ENCODE measurements at regions not wholly inside any gene's neighbourhood (a gene's known extent, or its start where the extent isn't known, plus 50 kb on each side); places are given as distances from the start of the nearest gene placed in this dataset.

DNA sequence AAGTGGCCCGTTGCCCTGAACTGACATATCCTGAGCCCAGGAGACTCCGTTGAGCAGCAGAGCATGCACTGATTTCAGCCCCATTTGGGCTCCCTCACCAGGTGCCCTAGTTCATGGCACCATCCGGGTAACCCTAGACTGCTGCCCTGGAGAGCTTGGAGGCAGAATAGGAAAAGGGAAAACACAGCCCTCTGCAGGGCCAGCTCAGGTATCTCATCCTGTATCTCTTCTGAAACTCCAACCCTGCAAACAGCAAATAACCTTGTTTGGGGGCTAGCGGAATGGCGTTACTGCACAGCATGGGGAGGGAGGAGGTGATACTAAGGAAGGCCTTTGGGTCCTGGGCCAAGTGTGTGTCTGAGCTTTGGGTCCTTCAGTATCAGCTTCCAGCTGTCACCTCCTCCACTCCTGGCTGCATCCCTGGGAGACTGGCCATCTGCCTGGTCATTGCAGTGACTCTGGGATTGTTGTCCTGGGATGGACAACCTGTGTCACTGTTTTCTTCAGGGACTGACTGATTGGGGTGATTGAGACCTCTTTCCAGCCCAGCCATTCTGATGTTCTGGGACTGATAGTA lies 233.8 kb upstream of the SKOR2 start:
- Histone ChIP-seq H4K5ac (ENCODE audit: low read depth, low read length) (no peak overlapping the region), H3K9me1 (ENCODE audit: insufficient read depth, low read length) (no peaks in the 10 kb centered on the region), H4K91ac (ENCODE audit: insufficient read depth, low read depth, low read length) (no peak overlapping the region), H4K8ac (ENCODE audit: low read depth in 2 of 2, low read length in 2 of 2) (no peak overlapping the region), H3K18ac (ENCODE audit: low read depth, low read length) (no peak overlapping the region), H2BK5ac (ENCODE audit: low read depth, low read length, poor library complexity, severe bottlenecking) (no peak overlapping the region), H3K4ac (ENCODE audit: low read depth, low read length) (no peak overlapping the region), H3K56ac (ENCODE audit: extremely low read depth, insufficient read depth, low read length) (no peak overlapping the region), H3K79me1 (ENCODE audit: low read depth in 1 of 2, low read length in 2 of 2) (no peaks in the 10 kb centered on the region), H3K4me2 (ENCODE audit: low read depth, low read length) (no peak overlapping the region), H3K27me3 (ENCODE audit: control insufficient read depth, insufficient read depth, low read length) (no peaks in the 10 kb centered on the region), H3K23ac (ENCODE audit: low read depth, low read length) (no peak overlapping the region), H3K27ac (ENCODE audit: insufficient read depth, low read length) (no peak overlapping the region), H2AFZ (replicated peaks; ENCODE audit: low read length, poor library complexity) (no peak overlapping the region), H3K9me3 (ENCODE audit: control insufficient read depth, insufficient read depth, low read length) (peaks cover 14% of the 10 kb centered on the region; the same call in 1 of the 2 replicates), H2BK15ac (ENCODE audit: low read depth, low read length) (no peak overlapping the region), H4K20me1 (ENCODE audit: insufficient read depth, low read length) (no peaks in the 10 kb centered on the region), H2BK120ac (ENCODE audit: low read depth, low read length) (no peak overlapping the region), H3K36me3 (ENCODE audit: control insufficient read depth, insufficient read depth, low read length) (no peaks in the 10 kb centered on the region), H2BK20ac (ENCODE audit: low read depth, low read length) (no peak overlapping the region), H2AK5ac (ENCODE audit: low read depth, low read length) (no peak overlapping the region), H3K4me1 (ENCODE audit: control insufficient read depth, insufficient read depth, low read length) (no peaks in the 10 kb centered on the region), H3K4me3 (ENCODE audit: insufficient read depth, low read depth, low read length) (no peak overlapping the region), H2AK9ac (replicated peaks; ENCODE audit: low read depth, low read length, poor library complexity) (no peak overlapping the region), H3K14ac (replicated peaks; ENCODE audit: low read depth, low read length) (no peak overlapping the region), H3K9ac (ENCODE audit: low read depth, low read length) (no peak overlapping the region)
- ChIA-PET CTCF (no interaction called here), POLR2A (ENCODE audit: unreplicated experiment) (no interaction called here)
- TF ChIP-seq RAD21 (IDR thresholded peaks at IDR 0.05; ENCODE audit: low read length) (no peak), NFE2L2 (IDR thresholded peaks at IDR 0.05; ENCODE audit: low read depth, low read length) (no peak), SMC3 (IDR thresholded peaks at IDR 0.05; ENCODE audit: low read depth, low read length) (no peak), MXI1 (IDR thresholded peaks at IDR 0.05; ENCODE audit: borderline replicate concordance, low read depth, low read length) (no peak), BHLHE40 (IDR thresholded peaks at IDR 0.05; ENCODE audit: low read depth, low read length) (no peak), MAZ (IDR thresholded peaks at IDR 0.05; ENCODE audit: borderline replicate concordance, low read depth, low read length) (no peak), FOS (IDR thresholded peaks at IDR 0.05; ENCODE audit: low read depth, low read length) (no peak), MAFK (IDR thresholded peaks at IDR 0.05; ENCODE audit: low read depth, low read length) (no peak), CTCF (conservative IDR thresholded peaks at IDR 0.05; ENCODE audit: low read depth, low read length) (no peak), POLR2A (IDR thresholded peaks at IDR 0.05; ENCODE audit: low read depth, low read length) (no peak), RCOR1 (IDR thresholded peaks at IDR 0.05; ENCODE audit: insufficient replicate concordance, low read length) (no peak), CHD1 (IDR thresholded peaks at IDR 0.05; ENCODE audit: low read depth, low read length) (no peak), CEBPB (IDR thresholded peaks at IDR 0.05; ENCODE audit: low read depth, low read length) (no peak), RFX5 (IDR thresholded peaks at IDR 0.05; ENCODE audit: low read depth, low read length) (no peak)
- TF ChIP-seq, protein P1, sequence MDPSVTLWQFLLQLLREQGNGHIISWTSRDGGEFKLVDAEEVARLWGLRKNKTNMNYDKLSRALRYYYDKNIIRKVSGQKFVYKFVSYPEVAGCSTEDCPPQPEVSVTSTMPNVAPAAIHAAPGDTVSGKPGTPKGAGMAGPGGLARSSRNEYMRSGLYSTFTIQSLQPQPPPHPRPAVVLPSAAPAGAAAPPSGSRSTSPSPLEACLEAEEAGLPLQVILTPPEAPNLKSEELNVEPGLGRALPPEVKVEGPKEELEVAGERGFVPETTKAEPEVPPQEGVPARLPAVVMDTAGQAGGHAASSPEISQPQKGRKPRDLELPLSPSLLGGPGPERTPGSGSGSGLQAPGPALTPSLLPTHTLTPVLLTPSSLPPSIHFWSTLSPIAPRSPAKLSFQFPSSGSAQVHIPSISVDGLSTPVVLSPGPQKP (IDR thresholded peaks at IDR 0.05; ENCODE audit: borderline replicate concordance, low read depth, low read length), result no peak
- TF ChIP-seq, protein P2, sequence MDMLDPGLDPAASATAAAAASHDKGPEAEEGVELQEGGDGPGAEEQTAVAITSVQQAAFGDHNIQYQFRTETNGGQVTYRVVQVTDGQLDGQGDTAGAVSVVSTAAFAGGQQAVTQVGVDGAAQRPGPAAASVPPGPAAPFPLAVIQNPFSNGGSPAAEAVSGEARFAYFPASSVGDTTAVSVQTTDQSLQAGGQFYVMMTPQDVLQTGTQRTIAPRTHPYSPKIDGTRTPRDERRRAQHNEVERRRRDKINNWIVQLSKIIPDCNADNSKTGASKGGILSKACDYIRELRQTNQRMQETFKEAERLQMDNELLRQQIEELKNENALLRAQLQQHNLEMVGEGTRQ (IDR thresholded peaks at IDR 0.05; ENCODE audit: low read depth, low read length), result no peak
- WGBS, 2 experiments (ENCODE audit: extremely low coverage in 2 of 2, insufficient read length in 1 of 2), result no CpG with 5 or more reads among the region's 5 CpGs
- in situ Hi-C loops (cut with MboI; ENCODE audit: low sequenced_read_pairs), result no loop called here
- intact Hi-C loops (cut with micrococcal nuclease), result no loop called here
- DNase-seq (no peak), ATAC-seq (ENCODE audit: low read depth) (no peak)
- dilution Hi-C loops (cut with HindIII; ENCODE audit: low sequenced_read_pairs, unreplicated experiment), result no loop called here
- no TSS peak for BruUV-seq (replicated peaks)
